ENCODE measurements at regions not wholly inside any gene's neighbourhood (a gene's known extent, or its start where the extent isn't known, plus 50 kb on each side); places are given as distances from the start of the nearest gene placed in this dataset.

GRCh38 chr2:192932376-192932775, 737.6 kb upstream of the TMEFF2 start:
- H3K36me3 ChIP-seq (ENCODE audit: control insufficient read depth in 2 of 4, insufficient read depth in 4 of 4, low read length in 3 of 4): no peaks in the 10 kb centered on the region
- no peak overlapping the region for H3K56ac ChIP-seq (replicated peaks; ENCODE audit: insufficient read length, low read depth, low read length)
- 44% methylated on average over 1 of the region's 1 CpG; no CpG with 5 or more reads in 1 of the 2 experiments for WGBS, 2 experiments (ENCODE audit: extremely low coverage in 1 of 2, insufficient coverage in 1 of 2, insufficient read length in 1 of 2, insufficient replicate concordance in 2 of 2, low coverage in 1 of 2, low lambda C conversion rate in 2 of 2, missing lambda C conversion rate in 1 of 2)
- no peak overlapping the region for H2BK20ac ChIP-seq (ENCODE audit: low read length)
- no peaks in the 10 kb centered on the region for H3K79me1 ChIP-seq (ENCODE audit: low read depth, low read length)
- no peak overlapping the region for H3K4me2 ChIP-seq (ENCODE audit: insufficient read depth in 1 of 2, low read depth in 2 of 2, low read length in 2 of 2)
- ChIA-PET CTCF (ENCODE audit: partially characterized antibody) (no interaction called here), POLR2A (ENCODE audit: partially characterized antibody) (no interaction called here)
- H3K14ac ChIP-seq (ENCODE audit: insufficient read length): no peak overlapping the region
- no peaks in the 10 kb centered on the region for H3K79me2 ChIP-seq (ENCODE audit: control insufficient read depth in 1 of 2, insufficient read depth in 2 of 2, low read length in 2 of 2)
- H2BK5ac ChIP-seq (ENCODE audit: low read depth, low read length): no peak overlapping the region
- H3K27me3 ChIP-seq (replicated peaks in 1 of 4; ENCODE audit: control insufficient read depth in 3 of 4, extremely low read depth in 1 of 4, insufficient read depth in 3 of 4, low read length in 3 of 4): no peaks in the 10 kb centered on the region
- H4K91ac ChIP-seq (replicated peaks; ENCODE audit: insufficient read length, low read length): no peak overlapping the region
- H3K23ac ChIP-seq (ENCODE audit: insufficient read length): no peak overlapping the region
- no peak overlapping the region for H2BK12ac ChIP-seq (ENCODE audit: low read depth, low read length)
- DNase-seq (ENCODE audit: low read depth in 1 of 2, low spot score in 2 of 2) (no peak), FAIRE-seq (no peak)
- no peak overlapping the region for H3K4me3 ChIP-seq (ENCODE audit: extremely low read depth in 1 of 4, insufficient read depth in 2 of 4, low read depth in 3 of 4, low read length in 4 of 4)
- no peak overlapping the region for H3K9ac ChIP-seq (replicated peaks in 1 of 4; ENCODE audit: extremely low read depth in 1 of 4, low read depth in 3 of 4, low read length in 3 of 4)
- H3K27ac ChIP-seq (ENCODE audit: low read depth, low read length): no peak overlapping the region
- no peaks in the 10 kb centered on the region for H3K23me2 ChIP-seq (ENCODE audit: low read depth, low read length)
- no peaks in the 10 kb centered on the region for H4K20me1 ChIP-seq (replicated peaks in 1 of 2; ENCODE audit: control insufficient read depth in 1 of 2, insufficient read depth in 2 of 2, low read length in 2 of 2)
- no peak overlapping the region for H2AK5ac ChIP-seq (ENCODE audit: low read depth, low read length)
- no peak overlapping the region for H4K8ac ChIP-seq (ENCODE audit: extremely low read depth, insufficient read depth, low read length)
- no peak overlapping the region for H2AFZ ChIP-seq (ENCODE audit: low read length)
- H2BK15ac ChIP-seq (ENCODE audit: low read length): no peak overlapping the region
- no peaks in the 10 kb centered on the region for H3K4me1 ChIP-seq (replicated peaks in 1 of 4; ENCODE audit: control insufficient read depth in 3 of 4, insufficient read depth in 4 of 4, low read length in 3 of 4)
- H3K9me3 ChIP-seq (ENCODE audit: insufficient read depth in 2 of 2, low read depth in 1 of 2, low read length in 1 of 2): no peaks in the 10 kb centered on the region
- H3K4ac ChIP-seq (replicated peaks; ENCODE audit: insufficient read length, low read depth, low read length): no peak overlapping the region
- no peak overlapping the region for H2BK120ac ChIP-seq (replicated peaks; ENCODE audit: low read depth, low read length)
- H3K18ac ChIP-seq (ENCODE audit: extremely low read depth, low read length): no peak overlapping the region
- H4K5ac ChIP-seq (ENCODE audit: insufficient read length, low read depth, low read length): no peak overlapping the region
- TF ChIP-seq TCF12 (IDR thresholded peaks at IDR 0.05; ENCODE audit: low read depth, low read length) (no peak), HDAC6 (IDR thresholded peaks at IDR 0.05; ENCODE audit: low read depth, low read length) (no peak), TBP (IDR thresholded peaks at IDR 0.05; ENCODE audit: low read depth, low read length) (no peak), CREB1 (IDR thresholded peaks at IDR 0.05) (no peak), SIN3A (conservative IDR thresholded peaks at IDR 0.05 in 1 of 2, IDR thresholded peaks at IDR 0.05 in 1 of 2; ENCODE audit: low read depth in 1 of 2, low read length in 2 of 2) (no peak), RXRA (IDR thresholded peaks at IDR 0.05; ENCODE audit: insufficient read depth, low read depth, low read length) (no peak), CHD2 (IDR thresholded peaks at IDR 0.05; ENCODE audit: low read length) (no peak), USF2 (IDR thresholded peaks at IDR 0.05; ENCODE audit: low read length) (no peak), KDM5A (IDR thresholded peaks at IDR 0.05; ENCODE audit: low read length) (no peak), EZH2 (IDR thresholded peaks at IDR 0.05; ENCODE audit: low read depth, low read length, severe bottlenecking) (no peak), YY1 (IDR thresholded peaks at IDR 0.05; ENCODE audit: low read depth, low read length) (no peak), MAX (IDR thresholded peaks at IDR 0.05) (no peak), FOSL1 (IDR thresholded peaks at IDR 0.05; ENCODE audit: insufficient read depth, low read depth, low read length) (no peak), NANOG (IDR thresholded peaks at IDR 0.05; ENCODE audit: insufficient read depth, low read depth, low read length, poor library complexity, severe bottlenecking) (no peak), SP4 (IDR thresholded peaks at IDR 0.05; ENCODE audit: low read length) (no peak)
